Ishikawa (cell line): ENCODE measurements at regions not wholly inside any gene's neighbourhood (a gene's known extent, or its start where the extent isn't known, plus 50 kb on each side); places are given as distances from the start of the nearest gene placed in this dataset.

Experiments used
- EP300 ChIP-seq: IDR thresholded peaks from 2 replicates; pipeline ENCODE4 v1.6.1; 2012; ENCODE audit warnings: borderline replicate concordance
- MAX ChIP-seq: IDR thresholded peaks from 2 replicates; pipeline ENCODE4 v1.6.1; 2012
- REST ChIP-seq: IDR thresholded peaks from 2 replicates; pipeline ENCODE4 v1.6.1; 2012; ENCODE audit warnings: low read depth, mild to moderate bottlenecking
- TEAD4 ChIP-seq: IDR thresholded peaks from 2 replicates; pipeline ENCODE4 v1.6.1; 2012
- YY1 ChIP-seq: IDR thresholded peaks from 2 replicates; pipeline ENCODE4 v1.6.1; 2012; ENCODE audit warnings: low read depth
- ZBTB7A ChIP-seq: IDR thresholded peaks from 2 replicates; pipeline ENCODE4 v1.6.1; 2012; ENCODE audit warnings: low read depth

GRCh38 chrX:45449982-45450381, 249.3 kb upstream of the DIPK2B start:
- TF ChIP-seq YY1, result no peak
- TF ChIP-seq TEAD4, result peak; percentile 89
- no peak for TF ChIP-seq REST
- peak; percentile 67; the same call in 1 of the 2 replicates for TF ChIP-seq EP300
- TF ChIP-seq MAX, result no peak
- TF ChIP-seq ZBTB7A, result no peak
